Liver (tissue), 8 donors: ENCODE measurements at regions not wholly inside any gene's neighbourhood (a gene's known extent, or its start where the extent isn't known, plus 50 kb on each side); places are given as distances from the start of the nearest gene placed in this dataset.

Experiments
- DNase-seq: peaks from one replicate; pipeline ENCODE4 v3.0.0-alpha.2; 2017; ENCODE audit warnings: low spot score
- H3K27ac ChIP-seq, 2 donors: one replicate each; pipeline ENCODE4 v1.7.0; 2013; ENCODE audit warnings: inconsistent platforms in 2 of 2, low read length in 2 of 2, control low read depth in 1 of 2, low read depth in 1 of 2, mild to moderate bottlenecking in 1 of 2
- H3K27me3 ChIP-seq, 4 donors: one replicate each; pipeline versions ENCODE4 v1.6.1 to v1.7.0; 2013; ENCODE audit warnings: low read length in 3 of 4, inconsistent platforms in 1 of 4, mild to moderate bottlenecking in 1 of 4, moderate library complexity in 1 of 4; ENCODE audit not compliant: control insufficient read depth in 4 of 4, insufficient read depth in 4 of 4
- H3K36me3 ChIP-seq, 4 donors: one replicate each; pipeline versions ENCODE4 v1.6.1 to v1.7.0; 2013; ENCODE audit warnings: low read length in 3 of 4, mild to moderate bottlenecking in 3 of 4, low read depth in 1 of 4, moderate library complexity in 1 of 4; ENCODE audit not compliant: control insufficient read depth in 4 of 4, insufficient read depth in 3 of 4
- H3K4me1 ChIP-seq, 4 donors: one replicate each; pipeline versions ENCODE4 v1.6.1 to v1.7.0; 2013; ENCODE audit warnings: low read length in 3 of 4, mild to moderate bottlenecking in 3 of 4, moderate library complexity in 1 of 4; ENCODE audit not compliant: control insufficient read depth in 4 of 4, insufficient read depth in 4 of 4
- H3K4me3 ChIP-seq, 3 donors: one replicate each; pipeline versions ENCODE4 v1.6.1 to v1.7.0; 2013; ENCODE audit warnings: low read length in 3 of 3, control low read depth in 1 of 3, low read depth in 1 of 3, mild to moderate bottlenecking in 1 of 3
- H3K9ac ChIP-seq, 2 donors: one replicate each; pipeline ENCODE4 v1.7.0; 2013; ENCODE audit warnings: low read length in 2 of 2, mild to moderate bottlenecking in 2 of 2, moderate library complexity in 2 of 2, control low read depth in 1 of 2, low read depth in 1 of 2
- H3K9me3 ChIP-seq, 4 donors: one replicate each; pipeline versions ENCODE4 v1.6.1 to v1.7.0; 2013; ENCODE audit warnings: low read length in 3 of 4; ENCODE audit not compliant: control insufficient read depth in 4 of 4
- FOXA1 ChIP-seq: IDR thresholded peaks from 2 replicates; pipeline ENCODE4 v1.6.1; 2016; ENCODE audit warnings: antibody characterized with exemption
- FOXA2 ChIP-seq: IDR thresholded peaks from 2 replicates; pipeline ENCODE4 v1.6.1; 2016; ENCODE audit warnings: antibody characterized with exemption
- HNF4G ChIP-seq: IDR thresholded peaks from 2 replicates; pipeline ENCODE4 v1.6.1; 2016; ENCODE audit warnings: antibody characterized with exemption
- JUND ChIP-seq, 2 donors: IDR thresholded peaks; 2 replicates each; pipeline ENCODE4 v1.6.1; 2016; ENCODE audit warnings: antibody characterized with exemption in 2 of 2
- RAD21 ChIP-seq, 2 donors: IDR thresholded peaks; 2 replicates each; pipeline ENCODE4 v1.6.1; 2016; ENCODE audit warnings: antibody characterized with exemption in 2 of 2, mild to moderate bottlenecking in 2 of 2
- SP1 ChIP-seq: IDR thresholded peaks from 2 replicates; pipeline ENCODE4 v1.6.1; 2018; ENCODE audit warnings: antibody characterized with exemption, mild to moderate bottlenecking
- YY1 ChIP-seq: IDR thresholded peaks from 2 replicates; pipeline ENCODE4 v1.6.1; 2016; ENCODE audit warnings: antibody characterized with exemption, mild to moderate bottlenecking
- WGBS: extraction: QIAGEN DNeasy Blood & Tissue Kit; methylation state at CpG from one replicate; pipeline ENCODE4 v1.1.7; 2013; 5-methylcytosine and 5-hydroxymethylcytosine counted together
- TF ChIP-seq, protein P1 (sequence below): IDR thresholded peaks from 2 replicates; pipeline ENCODE4 v1.6.1; 2016; ENCODE audit warnings: antibody characterized with exemption
- TF ChIP-seq, protein P2 (sequence below): IDR thresholded peaks from 2 replicates; pipeline ENCODE4 v1.6.1; 2016; ENCODE audit warnings: antibody characterized with exemption, mild to moderate bottlenecking
- TF ChIP-seq, protein P3 (sequence below): fragments of 150-350 bp; IDR thresholded peaks from 2 replicates; pipeline ENCODE4 v1.5.1; 2017; ENCODE audit warnings: improper control_type of control experiment, low read depth, low read length; ENCODE audit not compliant: missing input control
- donor health status: healthy.
- donor health status: healthy.
- donor health status: healthy.
- donor health status: healthy.
- donor health status: healthy.

GRCh38 chr4:33411182-33411581 is 2691.0 kb downstream of the PCDH7 start:
- DNase-seq: no peak
- no peak overlapping the region for H3K27ac ChIP-seq
- H3K4me3 ChIP-seq: no peak overlapping the region
- no peaks in the 10 kb centered on the region for H3K36me3 ChIP-seq
- TF ChIP-seq, protein P1, sequence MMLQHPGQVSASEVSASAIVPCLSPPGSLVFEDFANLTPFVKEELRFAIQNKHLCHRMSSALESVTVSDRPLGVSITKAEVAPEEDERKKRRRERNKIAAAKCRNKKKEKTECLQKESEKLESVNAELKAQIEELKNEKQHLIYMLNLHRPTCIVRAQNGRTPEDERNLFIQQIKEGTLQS: no peak
- TF ChIP-seq SP1 (no peak), HNF4G (no peak), JUND (IDR thresholded peaks at IDR 0.05) (no peak)
- TF ChIP-seq, protein P2, sequence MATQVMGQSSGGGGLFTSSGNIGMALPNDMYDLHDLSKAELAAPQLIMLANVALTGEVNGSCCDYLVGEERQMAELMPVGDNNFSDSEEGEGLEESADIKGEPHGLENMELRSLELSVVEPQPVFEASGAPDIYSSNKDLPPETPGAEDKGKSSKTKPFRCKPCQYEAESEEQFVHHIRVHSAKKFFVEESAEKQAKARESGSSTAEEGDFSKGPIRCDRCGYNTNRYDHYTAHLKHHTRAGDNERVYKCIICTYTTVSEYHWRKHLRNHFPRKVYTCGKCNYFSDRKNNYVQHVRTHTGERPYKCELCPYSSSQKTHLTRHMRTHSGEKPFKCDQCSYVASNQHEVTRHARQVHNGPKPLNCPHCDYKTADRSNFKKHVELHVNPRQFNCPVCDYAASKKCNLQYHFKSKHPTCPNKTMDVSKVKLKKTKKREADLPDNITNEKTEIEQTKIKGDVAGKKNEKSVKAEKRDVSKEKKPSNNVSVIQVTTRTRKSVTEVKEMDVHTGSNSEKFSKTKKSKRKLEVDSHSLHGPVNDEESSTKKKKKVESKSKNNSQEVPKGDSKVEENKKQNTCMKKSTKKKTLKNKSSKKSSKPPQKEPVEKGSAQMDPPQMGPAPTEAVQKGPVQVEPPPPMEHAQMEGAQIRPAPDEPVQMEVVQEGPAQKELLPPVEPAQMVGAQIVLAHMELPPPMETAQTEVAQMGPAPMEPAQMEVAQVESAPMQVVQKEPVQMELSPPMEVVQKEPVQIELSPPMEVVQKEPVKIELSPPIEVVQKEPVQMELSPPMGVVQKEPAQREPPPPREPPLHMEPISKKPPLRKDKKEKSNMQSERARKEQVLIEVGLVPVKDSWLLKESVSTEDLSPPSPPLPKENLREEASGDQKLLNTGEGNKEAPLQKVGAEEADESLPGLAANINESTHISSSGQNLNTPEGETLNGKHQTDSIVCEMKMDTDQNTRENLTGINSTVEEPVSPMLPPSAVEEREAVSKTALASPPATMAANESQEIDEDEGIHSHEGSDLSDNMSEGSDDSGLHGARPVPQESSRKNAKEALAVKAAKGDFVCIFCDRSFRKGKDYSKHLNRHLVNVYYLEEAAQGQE: no peak
- H3K27me3 ChIP-seq: no peaks in the 10 kb centered on the region
- WGBS: 81% methylated on average over 1 of the region's 1 CpG
- no peak overlapping the region for H3K9ac ChIP-seq
- no peaks in the 10 kb centered on the region for H3K4me1 ChIP-seq
- H3K9me3 ChIP-seq: no peaks in the 10 kb centered on the region

GRCh38 chr4:33421887-33422286 is 2701.7 kb downstream of the PCDH7 start:
- DNase-seq: no peak
- Histone ChIP-seq H3K4me3 (no peak overlapping the region), H3K4me1 (no peaks in the 10 kb centered on the region), H3K27ac (no peak overlapping the region), H3K36me3 (no peaks in the 10 kb centered on the region), H3K9me3 (no peaks in the 10 kb centered on the region), H3K27me3 (no peaks in the 10 kb centered on the region), H3K9ac (no peak overlapping the region)
- TF ChIP-seq, protein P1: no peak
- TF ChIP-seq, protein P2: no peak
- TF ChIP-seq HNF4G (no peak), FOXA2 (no peak), YY1 (no peak), FOXA1 (no peak), RAD21 (IDR thresholded peaks at IDR 0.05) (no peak), JUND (IDR thresholded peaks at IDR 0.05) (no peak)
- TF ChIP-seq, protein P3, sequence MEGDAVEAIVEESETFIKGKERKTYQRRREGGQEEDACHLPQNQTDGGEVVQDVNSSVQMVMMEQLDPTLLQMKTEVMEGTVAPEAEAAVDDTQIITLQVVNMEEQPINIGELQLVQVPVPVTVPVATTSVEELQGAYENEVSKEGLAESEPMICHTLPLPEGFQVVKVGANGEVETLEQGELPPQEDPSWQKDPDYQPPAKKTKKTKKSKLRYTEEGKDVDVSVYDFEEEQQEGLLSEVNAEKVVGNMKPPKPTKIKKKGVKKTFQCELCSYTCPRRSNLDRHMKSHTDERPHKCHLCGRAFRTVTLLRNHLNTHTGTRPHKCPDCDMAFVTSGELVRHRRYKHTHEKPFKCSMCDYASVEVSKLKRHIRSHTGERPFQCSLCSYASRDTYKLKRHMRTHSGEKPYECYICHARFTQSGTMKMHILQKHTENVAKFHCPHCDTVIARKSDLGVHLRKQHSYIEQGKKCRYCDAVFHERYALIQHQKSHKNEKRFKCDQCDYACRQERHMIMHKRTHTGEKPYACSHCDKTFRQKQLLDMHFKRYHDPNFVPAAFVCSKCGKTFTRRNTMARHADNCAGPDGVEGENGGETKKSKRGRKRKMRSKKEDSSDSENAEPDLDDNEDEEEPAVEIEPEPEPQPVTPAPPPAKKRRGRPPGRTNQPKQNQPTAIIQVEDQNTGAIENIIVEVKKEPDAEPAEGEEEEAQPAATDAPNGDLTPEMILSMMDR: no peak
- WGBS: 79% methylated on average over 3 of the region's 3 CpGs
